ENCODE measurements at regions not wholly inside any gene's neighbourhood (a gene's known extent, or its start where the extent isn't known, plus 50 kb on each side); places are given as distances from the start of the nearest gene placed in this dataset.
"Not testable (repeated sequence)": the region's sequence is repeated elsewhere in the genome, so short reads cannot be mapped to it uniquely, and the experiment has no call there.

DNA sequence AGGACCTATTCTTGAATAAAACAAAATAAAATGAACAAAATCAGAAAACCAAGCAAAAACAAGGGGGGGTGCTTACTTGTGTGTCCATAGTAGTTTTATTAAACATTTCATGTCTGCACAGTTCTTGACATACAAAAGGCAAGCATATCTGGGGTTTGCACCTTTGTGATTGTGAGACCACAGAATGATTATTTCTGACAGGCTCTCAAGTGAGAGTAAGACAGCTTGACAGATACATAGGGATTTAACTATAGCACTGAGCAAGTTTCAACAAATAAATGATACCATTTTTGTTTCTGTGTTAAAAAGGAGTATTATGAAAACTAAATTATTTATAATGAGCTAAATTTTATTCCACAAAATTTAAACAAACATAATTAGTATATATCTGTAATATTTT, 712.0 kb upstream of the PCDH10 start:
- no peaks in the 10 kb centered on the region for H3K36me3 ChIP-seq (ENCODE audit: control insufficient read depth in 4 of 4, insufficient read depth in 3 of 4, low read depth in 1 of 4, low read length in 3 of 4)
- H3K27ac ChIP-seq (ENCODE audit: low read depth in 1 of 2, low read length in 2 of 2), result no peak overlapping the region
- H3K27me3 ChIP-seq (ENCODE audit: control insufficient read depth in 4 of 4, insufficient read depth in 4 of 4, low read length in 3 of 4), result no peaks in the 10 kb centered on the region

DNA sequence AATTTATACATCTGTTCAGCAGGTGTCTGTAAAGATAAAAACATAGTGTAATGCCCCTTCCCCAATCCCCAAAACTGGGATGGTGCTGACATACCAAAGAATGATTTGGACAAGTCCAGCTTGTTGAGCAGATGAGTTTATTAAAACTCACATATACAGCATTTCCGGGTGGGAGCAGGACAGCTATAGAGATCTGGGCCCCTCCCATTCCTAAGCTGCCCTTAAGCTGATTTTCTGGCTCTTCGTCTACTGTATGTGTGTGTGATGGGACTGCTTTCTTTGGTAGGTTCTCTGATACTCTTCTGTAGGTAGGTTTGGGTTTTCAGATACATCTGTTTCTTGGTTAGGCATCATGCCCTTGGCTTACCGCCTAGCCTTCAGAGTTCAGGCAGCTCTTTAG, 703.7 kb upstream of the PCDH10 start:
- 80% methylated on average over 3 of the region's 3 CpGs for WGBS
- no peak for DNase-seq (ENCODE audit: low spot score)
- TF ChIP-seq, protein P1, sequence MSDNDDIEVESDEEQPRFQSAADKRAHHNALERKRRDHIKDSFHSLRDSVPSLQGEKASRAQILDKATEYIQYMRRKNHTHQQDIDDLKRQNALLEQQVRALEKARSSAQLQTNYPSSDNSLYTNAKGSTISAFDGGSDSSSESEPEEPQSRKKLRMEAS (IDR thresholded peaks at IDR 0.05), result no peak
- TF ChIP-seq HNF4G (IDR thresholded peaks at IDR 0.05) (no peak), SP1 (IDR thresholded peaks at IDR 0.05) (no peak), TAF1 (conservative IDR thresholded peaks at IDR 0.05) (no peak), RXRA (IDR thresholded peaks at IDR 0.05) (no peak), NR2F2 (IDR thresholded peaks at IDR 0.05) (no peak), FOXA2 (IDR thresholded peaks at IDR 0.05) (no peak), YY1 (IDR thresholded peaks at IDR 0.05) (no peak), RAD21 (IDR thresholded peaks at IDR 0.05) (no peak), EGR1 (IDR thresholded peaks at IDR 0.05; ENCODE audit: low read depth in 2 of 2) (no peak), HNF4A (conservative IDR thresholded peaks at IDR 0.05) (no peak), JUND (IDR thresholded peaks at IDR 0.05) (no peak), FOXA1 (IDR thresholded peaks at IDR 0.05) (no peak), GABPA (IDR thresholded peaks at IDR 0.05 in 1 of 2, conservative IDR thresholded peaks at IDR 0.05 in 1 of 2) (no peak)
- TF ChIP-seq, protein P2, sequence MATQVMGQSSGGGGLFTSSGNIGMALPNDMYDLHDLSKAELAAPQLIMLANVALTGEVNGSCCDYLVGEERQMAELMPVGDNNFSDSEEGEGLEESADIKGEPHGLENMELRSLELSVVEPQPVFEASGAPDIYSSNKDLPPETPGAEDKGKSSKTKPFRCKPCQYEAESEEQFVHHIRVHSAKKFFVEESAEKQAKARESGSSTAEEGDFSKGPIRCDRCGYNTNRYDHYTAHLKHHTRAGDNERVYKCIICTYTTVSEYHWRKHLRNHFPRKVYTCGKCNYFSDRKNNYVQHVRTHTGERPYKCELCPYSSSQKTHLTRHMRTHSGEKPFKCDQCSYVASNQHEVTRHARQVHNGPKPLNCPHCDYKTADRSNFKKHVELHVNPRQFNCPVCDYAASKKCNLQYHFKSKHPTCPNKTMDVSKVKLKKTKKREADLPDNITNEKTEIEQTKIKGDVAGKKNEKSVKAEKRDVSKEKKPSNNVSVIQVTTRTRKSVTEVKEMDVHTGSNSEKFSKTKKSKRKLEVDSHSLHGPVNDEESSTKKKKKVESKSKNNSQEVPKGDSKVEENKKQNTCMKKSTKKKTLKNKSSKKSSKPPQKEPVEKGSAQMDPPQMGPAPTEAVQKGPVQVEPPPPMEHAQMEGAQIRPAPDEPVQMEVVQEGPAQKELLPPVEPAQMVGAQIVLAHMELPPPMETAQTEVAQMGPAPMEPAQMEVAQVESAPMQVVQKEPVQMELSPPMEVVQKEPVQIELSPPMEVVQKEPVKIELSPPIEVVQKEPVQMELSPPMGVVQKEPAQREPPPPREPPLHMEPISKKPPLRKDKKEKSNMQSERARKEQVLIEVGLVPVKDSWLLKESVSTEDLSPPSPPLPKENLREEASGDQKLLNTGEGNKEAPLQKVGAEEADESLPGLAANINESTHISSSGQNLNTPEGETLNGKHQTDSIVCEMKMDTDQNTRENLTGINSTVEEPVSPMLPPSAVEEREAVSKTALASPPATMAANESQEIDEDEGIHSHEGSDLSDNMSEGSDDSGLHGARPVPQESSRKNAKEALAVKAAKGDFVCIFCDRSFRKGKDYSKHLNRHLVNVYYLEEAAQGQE (IDR thresholded peaks at IDR 0.05), result no peak
- TF ChIP-seq, protein P3, sequence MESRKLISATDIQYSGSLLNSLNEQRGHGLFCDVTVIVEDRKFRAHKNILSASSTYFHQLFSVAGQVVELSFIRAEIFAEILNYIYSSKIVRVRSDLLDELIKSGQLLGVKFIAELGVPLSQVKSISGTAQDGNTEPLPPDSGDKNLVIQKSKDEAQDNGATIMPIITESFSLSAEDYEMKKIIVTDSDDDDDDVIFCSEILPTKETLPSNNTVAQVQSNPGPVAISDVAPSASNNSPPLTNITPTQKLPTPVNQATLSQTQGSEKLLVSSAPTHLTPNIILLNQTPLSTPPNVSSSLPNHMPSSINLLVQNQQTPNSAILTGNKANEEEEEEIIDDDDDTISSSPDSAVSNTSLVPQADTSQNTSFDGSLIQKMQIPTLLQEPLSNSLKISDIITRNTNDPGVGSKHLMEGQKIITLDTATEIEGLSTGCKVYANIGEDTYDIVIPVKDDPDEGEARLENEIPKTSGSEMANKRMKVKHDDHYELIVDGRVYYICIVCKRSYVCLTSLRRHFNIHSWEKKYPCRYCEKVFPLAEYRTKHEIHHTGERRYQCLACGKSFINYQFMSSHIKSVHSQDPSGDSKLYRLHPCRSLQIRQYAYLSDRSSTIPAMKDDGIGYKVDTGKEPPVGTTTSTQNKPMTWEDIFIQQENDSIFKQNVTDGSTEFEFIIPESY (IDR thresholded peaks at IDR 0.05), result no peak
- TF ChIP-seq, protein P4, sequence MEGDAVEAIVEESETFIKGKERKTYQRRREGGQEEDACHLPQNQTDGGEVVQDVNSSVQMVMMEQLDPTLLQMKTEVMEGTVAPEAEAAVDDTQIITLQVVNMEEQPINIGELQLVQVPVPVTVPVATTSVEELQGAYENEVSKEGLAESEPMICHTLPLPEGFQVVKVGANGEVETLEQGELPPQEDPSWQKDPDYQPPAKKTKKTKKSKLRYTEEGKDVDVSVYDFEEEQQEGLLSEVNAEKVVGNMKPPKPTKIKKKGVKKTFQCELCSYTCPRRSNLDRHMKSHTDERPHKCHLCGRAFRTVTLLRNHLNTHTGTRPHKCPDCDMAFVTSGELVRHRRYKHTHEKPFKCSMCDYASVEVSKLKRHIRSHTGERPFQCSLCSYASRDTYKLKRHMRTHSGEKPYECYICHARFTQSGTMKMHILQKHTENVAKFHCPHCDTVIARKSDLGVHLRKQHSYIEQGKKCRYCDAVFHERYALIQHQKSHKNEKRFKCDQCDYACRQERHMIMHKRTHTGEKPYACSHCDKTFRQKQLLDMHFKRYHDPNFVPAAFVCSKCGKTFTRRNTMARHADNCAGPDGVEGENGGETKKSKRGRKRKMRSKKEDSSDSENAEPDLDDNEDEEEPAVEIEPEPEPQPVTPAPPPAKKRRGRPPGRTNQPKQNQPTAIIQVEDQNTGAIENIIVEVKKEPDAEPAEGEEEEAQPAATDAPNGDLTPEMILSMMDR (IDR thresholded peaks at IDR 0.05; ENCODE audit: low read depth, low read length, missing input control), result no peak
- TF ChIP-seq, protein P5, sequence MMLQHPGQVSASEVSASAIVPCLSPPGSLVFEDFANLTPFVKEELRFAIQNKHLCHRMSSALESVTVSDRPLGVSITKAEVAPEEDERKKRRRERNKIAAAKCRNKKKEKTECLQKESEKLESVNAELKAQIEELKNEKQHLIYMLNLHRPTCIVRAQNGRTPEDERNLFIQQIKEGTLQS (IDR thresholded peaks at IDR 0.05), result no peak
- H3K4me3 ChIP-seq (ENCODE audit: low read depth in 1 of 3, low read length in 3 of 3), result no peak overlapping the region
- no peaks in the 10 kb centered on the region for H3K4me1 ChIP-seq (ENCODE audit: control insufficient read depth in 4 of 4, insufficient read depth in 4 of 4, low read length in 3 of 4)
- H3K27ac ChIP-seq (ENCODE audit: low read depth in 1 of 2, low read length in 2 of 2), result no peak overlapping the region
- no peak overlapping the region for H3K9ac ChIP-seq (ENCODE audit: low read depth in 1 of 2, low read length in 2 of 2)
- no peaks in the 10 kb centered on the region for H3K36me3 ChIP-seq (ENCODE audit: control insufficient read depth in 4 of 4, insufficient read depth in 3 of 4, low read depth in 1 of 4, low read length in 3 of 4)
- no peaks in the 10 kb centered on the region for H3K9me3 ChIP-seq (ENCODE audit: control insufficient read depth in 4 of 4, low read length in 3 of 4)
- no peaks in the 10 kb centered on the region for H3K27me3 ChIP-seq (ENCODE audit: control insufficient read depth in 4 of 4, insufficient read depth in 4 of 4, low read length in 3 of 4)

More for the DNA sequence above, 712.0 kb upstream of the PCDH10 start:
- no peak for DNase-seq (ENCODE audit: low spot score)
- TF ChIP-seq, protein P3 (IDR thresholded peaks at IDR 0.05), result no peak
- TF ChIP-seq EGR1 (IDR thresholded peaks at IDR 0.05; ENCODE audit: low read depth in 2 of 2) (no peak), TAF1 (conservative IDR thresholded peaks at IDR 0.05) (no peak), NR2F2 (IDR thresholded peaks at IDR 0.05) (no peak)
- H3K4me3 ChIP-seq (ENCODE audit: low read depth in 1 of 3, low read length in 3 of 3), result no peak overlapping the region
- H3K4me1 ChIP-seq (ENCODE audit: control insufficient read depth in 4 of 4, insufficient read depth in 4 of 4, low read length in 3 of 4), result no peaks in the 10 kb centered on the region
- H3K9ac ChIP-seq (ENCODE audit: low read depth in 1 of 2, low read length in 2 of 2), result no peak overlapping the region
- H3K9me3 ChIP-seq (ENCODE audit: control insufficient read depth in 4 of 4, low read length in 3 of 4), result no peaks in the 10 kb centered on the region

DNA sequence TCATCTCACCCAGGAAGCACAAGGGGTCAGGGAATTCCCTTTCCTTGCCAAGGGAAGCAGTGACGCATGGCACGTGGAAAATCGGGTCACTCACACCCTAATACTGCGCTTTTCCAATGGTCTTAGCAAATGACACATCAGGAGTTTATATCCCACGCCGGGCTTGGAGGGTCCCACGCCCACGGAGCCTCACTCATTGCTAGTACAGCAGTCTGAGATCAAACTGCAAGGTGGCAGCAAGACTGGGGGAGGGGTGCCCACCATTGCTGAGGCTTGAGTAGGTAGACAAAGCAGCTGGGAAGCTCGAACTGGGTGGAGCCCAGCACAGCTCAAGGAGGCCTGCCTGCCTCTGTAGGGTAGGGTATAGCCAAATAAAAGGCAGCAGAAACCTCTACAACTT, 691.1 kb upstream of the PCDH10 start:
- H3K9ac ChIP-seq (ENCODE audit: low read depth in 1 of 2, low read length in 2 of 2); H3K9me3 ChIP-seq (ENCODE audit: control insufficient read depth in 4 of 4, low read length in 3 of 4); H3K4me1 ChIP-seq (ENCODE audit: control insufficient read depth in 4 of 4, insufficient read depth in 4 of 4, low read length in 3 of 4); H3K27ac ChIP-seq (ENCODE audit: low read depth in 1 of 2, low read length in 2 of 2); H3K36me3 ChIP-seq (ENCODE audit: control insufficient read depth in 4 of 4, insufficient read depth in 3 of 4, low read depth in 1 of 4, low read length in 3 of 4); DNase-seq (ENCODE audit: low spot score); H3K27me3 ChIP-seq (ENCODE audit: control insufficient read depth in 4 of 4, insufficient read depth in 4 of 4, low read length in 3 of 4); H3K4me3 ChIP-seq (ENCODE audit: low read depth in 1 of 3, low read length in 3 of 3): not testable (repeated sequence)
- WGBS, result 78% methylated on average over 9 of the region's 9 CpGs

Data from liver (tissue), 8 donors.